CD14-positive monocyte (primary cell): ENCODE measurements at regions not wholly inside any gene's neighbourhood (a gene's known extent, or its start where the extent isn't known, plus 50 kb on each side); places are given as distances from the start of the nearest gene placed in this dataset.

Experiments used
- DNase-seq, 3 donors: peaks; one replicate each; pipeline ENCODE4 v3.0.0-alpha.2; 2011 to 2022
- H2AFZ ChIP-seq: 2 replicates; pipeline ENCODE4 v1.6.0; 2012; ENCODE audit warnings: mild to moderate bottlenecking, low read depth, low read length, inconsistent platforms; ENCODE audit not compliant: insufficient read depth, poor library complexity, severe bottlenecking
- H3K27ac ChIP-seq, 2 donors: 1 replicate in 1 of 2; 2 replicates in 1 of 2; pipeline ENCODE4 v1.5.1; 2012 to 2013; ENCODE audit warnings: low read length in 2 of 2, control low read depth in 1 of 2, inconsistent platforms in 1 of 2, low read depth in 1 of 2, mild to moderate bottlenecking in 1 of 2
- H3K27me3 ChIP-seq, 2 donors: one replicate each; pipeline versions ENCODE4 v1.6.0 to v1.6.1; 2011 to 2013; ENCODE audit warnings: low read length in 2 of 2; ENCODE audit not compliant: control insufficient read depth in 2 of 2, insufficient read depth in 2 of 2
- H3K36me3 ChIP-seq, 2 donors: replicated peaks in 1 of 2; 1 replicate in 1 of 2; 2 replicates in 1 of 2; pipeline versions ENCODE4 v1.5.1 to v1.6.1; 2012 to 2013; ENCODE audit warnings: low read length in 2 of 2, control low read depth in 1 of 2, inconsistent platforms in 1 of 2, mild to moderate bottlenecking in 1 of 2; ENCODE audit not compliant: insufficient read depth in 2 of 2, control insufficient read depth in 1 of 2
- H3K4me1 ChIP-seq, 2 donors: 1 replicate in 1 of 2; 2 replicates in 1 of 2; pipeline versions ENCODE4 v1.5.1 to v1.6.1; 2012 to 2013; ENCODE audit warnings: low read length in 2 of 2, control low read depth in 1 of 2, inconsistent platforms in 1 of 2, mild to moderate bottlenecking in 1 of 2, moderate library complexity in 1 of 2; ENCODE audit not compliant: insufficient read depth in 2 of 2, control insufficient read depth in 1 of 2
- H3K4me2 ChIP-seq: replicated peaks from 2 replicates; pipeline ENCODE3; 2012; ENCODE audit warnings: low read length, moderate library complexity, mild to moderate bottlenecking; ENCODE audit not compliant: poor library complexity, severe bottlenecking; ENCODE audit errors: extremely low read depth
- H3K4me3 ChIP-seq, 3 experiments: fragments of 200-600 bp in 1 of 3; sonication (generic) in 1 of 3; replicated peaks in 1 of 3; 1 replicate in 2 of 3; 2 replicates in 1 of 3; pipeline ENCODE4 v1.5.1; 2011 to 2013; ENCODE audit warnings: low read length in 3 of 3, mild to moderate bottlenecking in 3 of 3, control low read depth in 2 of 3, low read depth in 2 of 3, inconsistent platforms in 1 of 3, moderate library complexity in 1 of 3
- H3K79me2 ChIP-seq: 2 replicates; pipeline ENCODE4 v1.6.0; 2012; ENCODE audit warnings: mild to moderate bottlenecking, control low read depth, inconsistent platforms, low read length, moderate library complexity; ENCODE audit not compliant: insufficient read depth
- H3K9ac ChIP-seq: 2 replicates; pipeline ENCODE4 v1.6.0; 2017; ENCODE audit warnings: low read length, mild to moderate bottlenecking; ENCODE audit not compliant: insufficient read depth, poor library complexity, severe bottlenecking
- H3K9me3 ChIP-seq, 2 donors: replicated peaks in 1 of 2; 1 replicate in 1 of 2; 2 replicates in 1 of 2; pipeline versions ENCODE4 v1.5.1 to v1.6.1; 2012 to 2013; ENCODE audit warnings: low read length in 2 of 2, control low read depth in 1 of 2; ENCODE audit not compliant: control insufficient read depth in 1 of 2, insufficient read depth in 1 of 2
- H4K20me1 ChIP-seq: 2 replicates; pipeline ENCODE4 v1.6.0; 2012; ENCODE audit warnings: mild to moderate bottlenecking, low read length, control low read depth, moderate library complexity; ENCODE audit not compliant: insufficient read depth
- H3K27ac Mint-ChIP-seq, 7 donors: one replicate each; pipeline ENCODE4 v1.8.0; 2020; ENCODE audit warnings: mild to moderate bottlenecking in 7 of 7, mixed read lengths in 7 of 7, moderate library complexity in 6 of 7, inconsistent platforms in 2 of 7
- H3K27me3 Mint-ChIP-seq, 3 donors: one replicate each; pipeline ENCODE4 v1.8.0; 2021 to 2022; ENCODE audit warnings: low read depth in 3 of 3, mild to moderate bottlenecking in 3 of 3, mixed read lengths in 3 of 3, moderate library complexity in 3 of 3, inconsistent platforms in 1 of 3
- H3K36me3 Mint-ChIP-seq, 2 donors: one replicate each; pipeline ENCODE4 v1.8.0; 2020; ENCODE audit warnings: mixed read lengths in 2 of 2, inconsistent platforms in 1 of 2, mild to moderate bottlenecking in 1 of 2
- H3K4me1 Mint-ChIP-seq: one replicate; pipeline ENCODE4 v1.8.0; 2020; ENCODE audit warnings: mild to moderate bottlenecking, mixed read lengths
- H3K4me3 Mint-ChIP-seq, 2 donors: one replicate each; pipeline ENCODE4 v1.8.0; 2020; ENCODE audit warnings: mild to moderate bottlenecking in 2 of 2, mixed read lengths in 2 of 2, moderate library complexity in 1 of 2
- H3K9me3 Mint-ChIP-seq, 7 donors: one replicate each; pipeline ENCODE4 v1.8.0; 2020 to 2022; ENCODE audit warnings: mixed read lengths in 7 of 7, mild to moderate bottlenecking in 6 of 7, moderate library complexity in 6 of 7, inconsistent platforms in 2 of 7
- WGBS: methylation state at CpG from one replicate; pipeline ENCODE4 v1.1.5; 2013; ENCODE audit warnings: missing lambda C conversion rate; ENCODE audit not compliant: insufficient coverage; 5-methylcytosine and 5-hydroxymethylcytosine counted together
- intact Hi-C, 2 donors: fragments of 100-400 bp; cut with micrococcal nuclease; formaldehyde crosslinking; loops; one replicate each; pipeline versions ENCODE4 v1.15.0 to v1.15.1; 2023
- TF ChIP-seq, protein P1 (sequence below): fragments of 200-600 bp; IDR thresholded peaks from one replicate; pipeline ENCODE4 v1.8.0; 2022; ENCODE audit warnings: antibody characterized with exemption, mild to moderate bottlenecking

- no CpG with 5 or more reads among the region's 3 CpGs for WGBS
- Histone ChIP-seq H3K9ac (no peak overlapping the region), H3K4me3 (no peak overlapping the region), H3K27ac (no peak overlapping the region), H3K4me2 (no peak overlapping the region), H3K79me2 (no peaks in the 10 kb centered on the region), H3K27me3 (no peaks in the 10 kb centered on the region), H4K20me1 (no peaks in the 10 kb centered on the region), H3K36me3 (no peaks in the 10 kb centered on the region), H3K9me3 (peaks cover 8 to 11% of the 10 kb centered on the region in 2 donors), H3K4me1 (peaks cover 12 to 13% of the 10 kb centered on the region in 2 donors), H2AFZ (no peak overlapping the region)
- Mint-ChIP-seq H3K36me3 (no peaks in the 10 kb centered on the region), H3K4me3 (no peak overlapping the region), H3K9me3 (peaks cover 9 to 21% (median 16%) of the 10 kb centered on the region in 7 donors), H3K27ac (no peak overlapping the region), H3K27me3 (peaks cover 7 to 11% (median 7%) of the 10 kb centered on the region in 3 donors), H3K4me1 (peaks cover 16% of the 10 kb centered on the region)
- no peak for DNase-seq
- intact Hi-C loops: no loop called here
- TF ChIP-seq, protein P1, sequence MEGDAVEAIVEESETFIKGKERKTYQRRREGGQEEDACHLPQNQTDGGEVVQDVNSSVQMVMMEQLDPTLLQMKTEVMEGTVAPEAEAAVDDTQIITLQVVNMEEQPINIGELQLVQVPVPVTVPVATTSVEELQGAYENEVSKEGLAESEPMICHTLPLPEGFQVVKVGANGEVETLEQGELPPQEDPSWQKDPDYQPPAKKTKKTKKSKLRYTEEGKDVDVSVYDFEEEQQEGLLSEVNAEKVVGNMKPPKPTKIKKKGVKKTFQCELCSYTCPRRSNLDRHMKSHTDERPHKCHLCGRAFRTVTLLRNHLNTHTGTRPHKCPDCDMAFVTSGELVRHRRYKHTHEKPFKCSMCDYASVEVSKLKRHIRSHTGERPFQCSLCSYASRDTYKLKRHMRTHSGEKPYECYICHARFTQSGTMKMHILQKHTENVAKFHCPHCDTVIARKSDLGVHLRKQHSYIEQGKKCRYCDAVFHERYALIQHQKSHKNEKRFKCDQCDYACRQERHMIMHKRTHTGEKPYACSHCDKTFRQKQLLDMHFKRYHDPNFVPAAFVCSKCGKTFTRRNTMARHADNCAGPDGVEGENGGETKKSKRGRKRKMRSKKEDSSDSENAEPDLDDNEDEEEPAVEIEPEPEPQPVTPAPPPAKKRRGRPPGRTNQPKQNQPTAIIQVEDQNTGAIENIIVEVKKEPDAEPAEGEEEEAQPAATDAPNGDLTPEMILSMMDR: no peak
Observed at GRCh38 chr10:2990764-2991163, 76.6 kb upstream of the PFKP start.

- Mint-ChIP-seq H3K27me3 (peaks cover 7 to 8% (median 7%) of the 10 kb centered on the region in 3 donors), H3K4me1 (peaks cover 18% of the 10 kb centered on the region), H3K9me3 (peaks cover 9 to 21% (median 16%) of the 10 kb centered on the region in 7 donors), H3K36me3 (no peaks in the 10 kb centered on the region), H3K4me3 (no peak overlapping the region), H3K27ac (peak overlapping the region in 2 of 7 donors; percentile 9 to 22)
- H3K4me3 ChIP-seq: no peak overlapping the region
- peaks cover 14 to 15% of the 10 kb centered on the region in 2 donors for H3K4me1 ChIP-seq
- TF ChIP-seq, protein P1: no peak
- H3K4me2 ChIP-seq: no peak overlapping the region
- WGBS: 100% methylated on average over 3 of the region's 4 CpGs
- H2AFZ ChIP-seq: no peak overlapping the region
- no peaks in the 10 kb centered on the region for H4K20me1 ChIP-seq
- H3K36me3 ChIP-seq: no peaks in the 10 kb centered on the region
- intact Hi-C loops: no loop called here
- no peak for DNase-seq
- no peak overlapping the region for H3K27ac ChIP-seq
- no peaks in the 10 kb centered on the region for H3K79me2 ChIP-seq
- no peaks in the 10 kb centered on the region for H3K27me3 ChIP-seq
- no peak overlapping the region for H3K9ac ChIP-seq
- peaks cover 8 to 11% of the 10 kb centered on the region in 2 donors for H3K9me3 ChIP-seq
Observed at GRCh38 chr10:2989292-2989947, 77.9 kb upstream of the PFKP start.
